ENCODE measurements at regions not wholly inside any gene's neighbourhood (a gene's known extent, or its start where the extent isn't known, plus 50 kb on each side); places are given as distances from the start of the nearest gene placed in this dataset.

DNA sequence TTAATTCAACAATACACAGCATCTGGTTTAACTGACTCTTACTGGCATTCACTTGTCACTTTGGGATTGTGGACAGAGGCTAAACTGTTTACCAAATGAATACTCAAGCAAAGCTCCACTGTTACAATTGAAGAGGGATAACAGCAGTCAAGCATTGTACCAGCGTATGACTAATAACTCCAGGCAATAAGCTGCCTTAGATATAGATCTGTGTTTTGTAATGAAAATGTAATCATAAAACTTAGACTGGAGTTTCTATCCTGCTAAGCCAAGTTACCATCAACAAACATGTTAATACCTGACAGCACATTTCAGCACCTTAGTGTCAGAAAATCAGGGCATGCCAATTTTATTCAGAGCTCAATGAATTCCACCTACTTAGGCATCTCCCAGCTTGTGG is 889.5 kb downstream of the EPHA4 start:
- Mint-ChIP-seq H3K27ac (ENCODE audit: unreplicated experiment) (no peak overlapping the region), H3K36me3 (ENCODE audit: low read depth) (no peaks in the 10 kb centered on the region), H3K9me3 (no peaks in the 10 kb centered on the region), H3K27me3 (ENCODE audit: low read depth) (peaks cover 5% of the 10 kb centered on the region), H3K4me3 (no peak overlapping the region), H3K4me1 (peaks cover 14% of the 10 kb centered on the region)
- DNase-seq (ENCODE audit: low read depth, low spot score), result no peak
- TF ChIP-seq, protein P1, sequence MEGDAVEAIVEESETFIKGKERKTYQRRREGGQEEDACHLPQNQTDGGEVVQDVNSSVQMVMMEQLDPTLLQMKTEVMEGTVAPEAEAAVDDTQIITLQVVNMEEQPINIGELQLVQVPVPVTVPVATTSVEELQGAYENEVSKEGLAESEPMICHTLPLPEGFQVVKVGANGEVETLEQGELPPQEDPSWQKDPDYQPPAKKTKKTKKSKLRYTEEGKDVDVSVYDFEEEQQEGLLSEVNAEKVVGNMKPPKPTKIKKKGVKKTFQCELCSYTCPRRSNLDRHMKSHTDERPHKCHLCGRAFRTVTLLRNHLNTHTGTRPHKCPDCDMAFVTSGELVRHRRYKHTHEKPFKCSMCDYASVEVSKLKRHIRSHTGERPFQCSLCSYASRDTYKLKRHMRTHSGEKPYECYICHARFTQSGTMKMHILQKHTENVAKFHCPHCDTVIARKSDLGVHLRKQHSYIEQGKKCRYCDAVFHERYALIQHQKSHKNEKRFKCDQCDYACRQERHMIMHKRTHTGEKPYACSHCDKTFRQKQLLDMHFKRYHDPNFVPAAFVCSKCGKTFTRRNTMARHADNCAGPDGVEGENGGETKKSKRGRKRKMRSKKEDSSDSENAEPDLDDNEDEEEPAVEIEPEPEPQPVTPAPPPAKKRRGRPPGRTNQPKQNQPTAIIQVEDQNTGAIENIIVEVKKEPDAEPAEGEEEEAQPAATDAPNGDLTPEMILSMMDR (conservative IDR thresholded peaks at IDR 0.05), result no peak

DNA sequence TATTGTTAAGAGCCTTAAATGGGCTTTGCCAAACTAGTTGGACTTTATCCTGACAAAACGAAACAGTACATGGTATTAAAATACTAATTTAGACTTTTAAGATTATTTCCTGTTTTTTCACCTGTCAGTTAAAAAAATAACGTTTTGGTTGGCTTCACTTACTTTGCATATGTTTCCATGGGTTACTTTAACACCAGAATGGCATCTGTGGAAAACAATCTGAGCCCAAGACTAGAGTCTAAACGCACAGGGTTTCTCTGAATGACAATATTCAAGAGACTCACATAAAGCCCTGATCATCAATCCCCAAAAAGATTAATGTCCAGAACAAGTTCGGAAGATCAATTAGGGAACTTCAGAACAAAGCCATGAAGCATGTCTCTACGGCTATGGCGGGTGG is 888.0 kb downstream of the EPHA4 start:
- DNase-seq (ENCODE audit: low read depth, low spot score), result no peak
- peaks cover 14% of the 10 kb centered on the region for H3K4me1 Mint-ChIP-seq
- TF ChIP-seq, protein P1 (conservative IDR thresholded peaks at IDR 0.05), result no peak
- H3K27ac Mint-ChIP-seq (ENCODE audit: unreplicated experiment), result no peak overlapping the region
- H3K27me3 Mint-ChIP-seq (ENCODE audit: low read depth), result peaks cover 5% of the 10 kb centered on the region
- H3K36me3 Mint-ChIP-seq (ENCODE audit: low read depth), result no peaks in the 10 kb centered on the region
- H3K4me3 Mint-ChIP-seq, result no peak overlapping the region
- no peaks in the 10 kb centered on the region for H3K9me3 Mint-ChIP-seq

DNA sequence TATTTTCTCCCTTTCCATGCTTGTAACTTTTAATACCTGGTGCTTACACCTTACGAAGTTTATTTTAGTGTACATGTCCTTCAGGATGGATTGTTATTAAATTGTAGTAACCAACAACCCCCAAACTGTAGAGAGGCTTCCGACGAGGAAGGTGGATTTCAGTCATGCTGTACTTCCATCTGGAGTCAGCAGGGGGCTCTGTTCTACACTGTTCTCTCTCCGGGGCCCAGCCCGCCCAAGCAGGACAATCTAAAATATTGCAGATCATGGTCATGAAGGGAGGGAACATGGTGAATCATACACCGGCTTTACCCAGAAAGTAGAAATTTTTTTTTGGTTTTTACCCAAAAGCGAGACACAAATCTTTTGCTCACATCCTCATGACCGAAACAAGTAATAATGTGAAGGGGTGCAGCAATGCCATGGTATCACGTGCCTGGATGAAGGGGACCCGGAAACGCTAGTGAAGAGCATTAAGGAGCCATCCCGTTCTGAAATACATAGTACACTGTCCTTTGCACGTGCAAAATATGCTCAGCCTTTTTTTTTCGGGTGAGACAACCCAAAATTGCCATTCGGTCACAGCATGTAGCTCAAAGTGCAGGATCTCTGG is 884.8 kb downstream of the EPHA4 start:
- Mint-ChIP-seq H3K9me3 (no peaks in the 10 kb centered on the region), H3K4me1 (peaks cover 5% of the 10 kb centered on the region), H3K27ac (ENCODE audit: unreplicated experiment) (no peak overlapping the region), H3K36me3 (ENCODE audit: low read depth) (no peaks in the 10 kb centered on the region), H3K27me3 (ENCODE audit: low read depth) (peaks cover 5% of the 10 kb centered on the region), H3K4me3 (no peak overlapping the region)
- DNase-seq (ENCODE audit: low read depth, low spot score), result peak; percentile 68
- TF ChIP-seq, protein P1 (conservative IDR thresholded peaks at IDR 0.05), result peak; percentile 87

DNA sequence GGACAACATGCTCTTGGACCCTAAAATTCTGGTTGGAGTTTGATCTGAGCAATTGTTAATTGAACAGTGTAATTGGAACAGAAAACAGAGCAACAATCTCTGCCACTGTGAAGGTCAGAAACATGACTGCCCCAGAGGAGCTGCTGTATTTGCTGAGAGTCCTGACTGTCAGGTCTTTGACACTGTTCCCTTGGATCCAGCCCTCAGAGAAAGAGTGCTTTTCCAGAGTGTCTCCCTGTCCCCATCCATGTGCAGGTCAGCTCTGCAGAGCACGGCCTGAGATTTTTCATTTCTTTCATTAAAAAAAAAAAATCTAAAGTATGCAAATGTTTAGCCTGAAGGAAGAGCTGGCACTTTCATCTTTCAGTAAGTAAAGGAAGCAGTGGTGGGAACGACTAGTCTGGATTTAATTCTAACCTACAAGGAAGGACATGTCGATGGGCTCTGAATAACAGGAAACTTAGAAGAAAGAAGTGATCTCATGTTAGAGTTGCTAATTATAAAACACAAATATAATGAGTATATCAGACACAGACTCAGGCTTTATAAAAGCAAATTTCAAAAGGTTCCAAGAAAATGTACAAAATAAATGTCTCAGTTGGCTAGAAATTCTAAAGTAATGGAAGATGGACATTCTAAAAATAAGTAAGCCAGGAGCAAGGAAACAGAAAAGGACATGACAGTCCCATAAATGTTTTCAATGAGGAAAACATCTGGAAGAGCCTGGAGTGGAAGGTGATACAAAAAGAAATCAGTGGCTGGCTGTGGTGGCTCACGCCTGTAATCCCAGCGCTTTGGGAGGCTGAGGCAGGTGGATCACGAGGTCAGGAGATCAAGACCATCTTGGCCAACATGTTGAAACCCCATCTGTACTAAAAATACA is 876.5 kb downstream of the EPHA4 start:
- no peaks in the 10 kb centered on the region for H3K27me3 Mint-ChIP-seq (ENCODE audit: low read depth)
- no peaks in the 10 kb centered on the region for H3K9me3 Mint-ChIP-seq
- H3K27ac Mint-ChIP-seq (ENCODE audit: unreplicated experiment), result no peak overlapping the region
- TF ChIP-seq, protein P1 (conservative IDR thresholded peaks at IDR 0.05), result no peak
- H3K4me1 Mint-ChIP-seq, result no peaks in the 10 kb centered on the region
- no peak for DNase-seq (ENCODE audit: low read depth, low spot score)
- no peak overlapping the region for H3K4me3 Mint-ChIP-seq
- no peaks in the 10 kb centered on the region for H3K36me3 Mint-ChIP-seq (ENCODE audit: low read depth)

DNA sequence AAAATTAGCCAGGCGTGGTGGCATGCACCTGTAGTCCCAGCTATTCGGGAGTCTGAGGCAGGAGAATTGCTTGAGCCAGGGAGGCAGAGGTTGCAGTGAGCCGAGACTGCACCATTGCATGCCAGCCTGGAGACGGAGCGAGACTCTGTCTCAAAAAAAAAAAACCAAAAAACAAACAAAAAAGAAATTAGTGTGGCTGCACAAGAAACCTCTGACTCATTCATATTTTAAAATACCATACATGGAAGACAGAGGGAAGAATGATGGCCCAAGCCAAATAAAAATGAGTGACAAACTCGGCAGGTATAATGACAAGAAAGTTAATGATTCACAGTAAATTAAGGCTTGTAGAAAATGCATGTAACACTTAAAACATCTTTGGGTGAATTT is 875.8 kb downstream of the EPHA4 start:
- Mint-ChIP-seq H3K9me3 (peaks cover 3% of the 10 kb centered on the region), H3K4me3 (no peak overlapping the region), H3K4me1 (no peaks in the 10 kb centered on the region), H3K36me3 (ENCODE audit: low read depth) (no peaks in the 10 kb centered on the region), H3K27me3 (ENCODE audit: low read depth) (no peaks in the 10 kb centered on the region), H3K27ac (ENCODE audit: unreplicated experiment) (no peak overlapping the region)
- TF ChIP-seq, protein P1 (conservative IDR thresholded peaks at IDR 0.05), result no peak
- DNase-seq (ENCODE audit: low read depth, low spot score), result no peak
